GM23248 (cell line): ENCODE measurements at regions not wholly inside any gene's neighbourhood (a gene's known extent, or its start where the extent isn't known, plus 50 kb on each side); places are given as distances from the start of the nearest gene placed in this dataset.

ENCODE experiments used
- EZH2 ChIP-seq: fragments of 200-600 bp; sonication (generic); IDR thresholded peaks from 2 replicates; pipeline ENCODE4 v1.6.1; 2018; ENCODE audit warnings: antibody characterized with exemption, mild to moderate bottlenecking; ENCODE audit not compliant: insufficient read depth, poor library complexity, severe bottlenecking
- EZH2phosphoT487 ChIP-seq: fragments of 200-600 bp; sonication (generic); IDR thresholded peaks from 2 replicates; pipeline ENCODE4 v1.6.1; 2018; ENCODE audit warnings: antibody characterized with exemption, moderate library complexity, mild to moderate bottlenecking, low read depth; ENCODE audit not compliant: insufficient read depth

- TF ChIP-seq EZH2 (no peak), EZH2phosphoT487 (no peak)
Observed at GRCh38 chr3:74789111-74789510, 174.7 kb upstream of the CNTN3 start.
